Neural crest cell (in vitro differentiated cells): ENCODE measurements at regions not wholly inside any gene's neighbourhood (a gene's known extent, or its start where the extent isn't known, plus 50 kb on each side); places are given as distances from the start of the nearest gene placed in this dataset.

ENCODE experiments used
- DNase-seq: peaks from one replicate; pipeline ENCODE4 v3.0.0; 2021; ENCODE audit warnings: low read depth, mixed read lengths, low spot score
- H3K27ac Mint-ChIP-seq: one replicate; pipeline ENCODE4 v1.8.0; 2021; ENCODE audit warnings: mild to moderate bottlenecking, mixed read lengths; ENCODE audit not compliant: unreplicated experiment
- H3K27me3 Mint-ChIP-seq: 2 replicates; pipeline ENCODE4 v1.8.0; 2021; ENCODE audit warnings: low read depth, mild to moderate bottlenecking, mixed read lengths
- H3K36me3 Mint-ChIP-seq: 2 replicates; pipeline ENCODE4 v1.8.0; 2021; ENCODE audit warnings: low read depth, mild to moderate bottlenecking, mixed read lengths
- H3K4me1 Mint-ChIP-seq: 2 replicates; pipeline ENCODE4 v1.8.0; 2021; ENCODE audit warnings: mixed read lengths
- H3K4me3 Mint-ChIP-seq: one replicate; pipeline ENCODE4 v1.8.0; 2021; ENCODE audit warnings: mild to moderate bottlenecking, mixed read lengths
- H3K9me3 Mint-ChIP-seq: 2 replicates; pipeline ENCODE4 v1.8.0; 2021; ENCODE audit warnings: mixed read lengths
- CTCF ChIP-seq: fragments of 200-600 bp; sonication (generic); conservative IDR thresholded peaks from 2 replicates; pipeline ENCODE4 v1.5.0; 2021; ENCODE audit warnings: antibody characterized with exemption, mild to moderate bottlenecking

GRCh38 chr4:64897683-64898082 is 488.4 kb upstream of the TECRL start:
- no peak for DNase-seq
- TF ChIP-seq CTCF, result no peak
- Mint-ChIP-seq H3K27me3 (no peaks in the 10 kb centered on the region), H3K36me3 (no peaks in the 10 kb centered on the region), H3K9me3 (peaks cover 2% of the 10 kb centered on the region), H3K4me1 (no peaks in the 10 kb centered on the region), H3K27ac (no peak overlapping the region), H3K4me3 (no peak overlapping the region)

- peaks cover 4% of the 10 kb centered on the region for H3K4me1 Mint-ChIP-seq
- no peak overlapping the region for H3K27ac Mint-ChIP-seq
- DNase-seq, result no peak
- H3K27me3 Mint-ChIP-seq, result no peaks in the 10 kb centered on the region
- no peaks in the 10 kb centered on the region for H3K36me3 Mint-ChIP-seq
- no peak overlapping the region for H3K4me3 Mint-ChIP-seq
- no peak for TF ChIP-seq CTCF
- H3K9me3 Mint-ChIP-seq, result peaks cover 2% of the 10 kb centered on the region
These were observed 485.8 kb upstream of the TECRL start for GRCh38 chr4:64895031-64895430.

GRCh38 chr4:64893205-64893604 is 484.0 kb upstream of the TECRL start:
- H3K27me3 Mint-ChIP-seq, result no peaks in the 10 kb centered on the region
- no peak for TF ChIP-seq CTCF
- H3K9me3 Mint-ChIP-seq, result peaks cover 3% of the 10 kb centered on the region
- no peak for DNase-seq
- H3K4me3 Mint-ChIP-seq, result no peak overlapping the region
- H3K36me3 Mint-ChIP-seq, result no peaks in the 10 kb centered on the region
- no peak overlapping the region for H3K27ac Mint-ChIP-seq
- H3K4me1 Mint-ChIP-seq, result peaks cover 6% of the 10 kb centered on the region

- Mint-ChIP-seq H3K27me3 (no peaks in the 10 kb centered on the region), H3K4me1 (peaks cover 13% of the 10 kb centered on the region), H3K9me3 (peaks cover 6% of the 10 kb centered on the region), H3K4me3 (no peak overlapping the region), H3K36me3 (no peaks in the 10 kb centered on the region), H3K27ac (no peak overlapping the region)
- no peak for TF ChIP-seq CTCF
- DNase-seq, result no peak
These were observed 480.8 kb upstream of the TECRL start for GRCh38 chr4:64889906-64890610.

- no peaks in the 10 kb centered on the region for H3K36me3 Mint-ChIP-seq
- no peaks in the 10 kb centered on the region for H3K27me3 Mint-ChIP-seq
- peaks cover 3% of the 10 kb centered on the region for H3K9me3 Mint-ChIP-seq
- TF ChIP-seq CTCF, result no peak
- no peak overlapping the region for H3K4me3 Mint-ChIP-seq
- H3K27ac Mint-ChIP-seq, result no peak overlapping the region
- no peak for DNase-seq
- peaks cover 11% of the 10 kb centered on the region for H3K4me1 Mint-ChIP-seq
These were observed 474.0 kb upstream of the TECRL start for GRCh38 chr4:64883087-64883807.
